ENCODE measurements at regions not wholly inside any gene's neighbourhood (a gene's known extent, or its start where the extent isn't known, plus 50 kb on each side); places are given as distances from the start of the nearest gene placed in this dataset.

DNA sequence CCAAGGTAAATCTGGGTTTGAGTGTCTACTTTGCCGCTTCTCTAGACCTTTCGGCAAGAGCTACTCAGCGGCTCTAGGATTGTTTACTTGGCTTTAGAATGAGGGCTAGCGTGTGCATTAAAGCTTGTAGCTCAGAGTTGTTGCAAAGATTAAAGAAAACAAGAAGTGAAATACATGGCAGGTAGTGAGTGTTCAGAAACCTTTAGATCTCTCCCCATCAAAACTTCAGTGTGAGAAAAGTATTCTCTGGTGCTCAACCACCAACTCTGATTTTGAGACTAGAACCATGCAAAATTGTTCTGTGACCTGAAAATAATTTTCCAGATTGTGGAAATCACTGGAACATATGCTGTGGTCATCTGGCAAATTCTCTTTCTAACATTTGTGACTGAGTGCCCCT lies 512.0 kb downstream of the CMPK2 start:
- TF ChIP-seq POLR2A (IDR thresholded peaks at IDR 0.05), result no peak
- TF ChIP-seq, protein P1, sequence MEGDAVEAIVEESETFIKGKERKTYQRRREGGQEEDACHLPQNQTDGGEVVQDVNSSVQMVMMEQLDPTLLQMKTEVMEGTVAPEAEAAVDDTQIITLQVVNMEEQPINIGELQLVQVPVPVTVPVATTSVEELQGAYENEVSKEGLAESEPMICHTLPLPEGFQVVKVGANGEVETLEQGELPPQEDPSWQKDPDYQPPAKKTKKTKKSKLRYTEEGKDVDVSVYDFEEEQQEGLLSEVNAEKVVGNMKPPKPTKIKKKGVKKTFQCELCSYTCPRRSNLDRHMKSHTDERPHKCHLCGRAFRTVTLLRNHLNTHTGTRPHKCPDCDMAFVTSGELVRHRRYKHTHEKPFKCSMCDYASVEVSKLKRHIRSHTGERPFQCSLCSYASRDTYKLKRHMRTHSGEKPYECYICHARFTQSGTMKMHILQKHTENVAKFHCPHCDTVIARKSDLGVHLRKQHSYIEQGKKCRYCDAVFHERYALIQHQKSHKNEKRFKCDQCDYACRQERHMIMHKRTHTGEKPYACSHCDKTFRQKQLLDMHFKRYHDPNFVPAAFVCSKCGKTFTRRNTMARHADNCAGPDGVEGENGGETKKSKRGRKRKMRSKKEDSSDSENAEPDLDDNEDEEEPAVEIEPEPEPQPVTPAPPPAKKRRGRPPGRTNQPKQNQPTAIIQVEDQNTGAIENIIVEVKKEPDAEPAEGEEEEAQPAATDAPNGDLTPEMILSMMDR (IDR thresholded peaks at IDR 0.05), result no peak
- no peak for TF ChIP-seq POLR2AphosphoS5 (IDR thresholded peaks at IDR 0.05)
- no peak for TF ChIP-seq EP300 (IDR thresholded peaks at IDR 0.05)
- Histone ChIP-seq H3K27me3 (no peaks in the 10 kb centered on the region), H3K4me3 (no peak overlapping the region), H3K9me3 (no peaks in the 10 kb centered on the region), H3K4me1 (no peaks in the 10 kb centered on the region), H3K36me3 (no peaks in the 10 kb centered on the region), H3K27ac (no peak overlapping the region)
- intact Hi-C loops (cut with DNase I; ENCODE audit: low total_unique reads), result loop anchor here (10.0 kb wide), 1 partner anchor 421 kb away; no protein-coding TSS in a partner anchor
- no peak for DNase-seq
- 75 to 93% (median 90%) methylated on average over 4 of the region's 4 CpGs for WGBS, 5 donors

DNA sequence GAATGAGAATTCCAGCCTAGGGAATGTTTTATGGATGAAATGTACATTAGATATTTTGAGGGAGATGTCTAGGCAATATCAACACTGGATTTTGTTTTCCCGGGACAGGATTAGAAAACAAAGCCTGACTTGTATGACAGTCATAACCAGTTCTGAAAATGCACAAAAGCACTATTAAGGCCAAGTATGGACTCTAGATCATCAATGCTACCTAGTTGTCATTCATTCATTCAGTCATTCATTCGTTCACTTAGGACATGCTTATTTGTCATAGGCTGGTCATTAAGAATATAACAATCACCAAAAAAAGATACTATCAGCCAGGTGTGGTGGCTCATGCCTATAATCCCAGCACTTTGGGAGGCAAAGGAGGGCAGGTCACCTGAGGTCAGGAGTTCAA lies 511.2 kb downstream of the CMPK2 start:
- H3K27ac ChIP-seq, result no peak overlapping the region
- intact Hi-C loops (cut with DNase I; ENCODE audit: low total_unique reads), result loop anchor here (10.0 kb wide), 1 partner anchor 420 kb away; no protein-coding TSS in a partner anchor
- no peaks in the 10 kb centered on the region for H3K27me3 ChIP-seq
- TF ChIP-seq, protein P1 (IDR thresholded peaks at IDR 0.05), result no peak
- no peak for TF ChIP-seq POLR2A (IDR thresholded peaks at IDR 0.05)
- no peak for TF ChIP-seq POLR2AphosphoS5 (IDR thresholded peaks at IDR 0.05)
- TF ChIP-seq EP300 (IDR thresholded peaks at IDR 0.05), result no peak
- no peaks in the 10 kb centered on the region for H3K36me3 ChIP-seq
- H3K4me3 ChIP-seq, result no peak overlapping the region
- no peaks in the 10 kb centered on the region for H3K4me1 ChIP-seq
- 85 to 93% (median 87%) methylated on average over 2 of the region's 2 CpGs for WGBS, 5 donors
- H3K9me3 ChIP-seq, result no peaks in the 10 kb centered on the region
- DNase-seq, result no peak

DNA sequence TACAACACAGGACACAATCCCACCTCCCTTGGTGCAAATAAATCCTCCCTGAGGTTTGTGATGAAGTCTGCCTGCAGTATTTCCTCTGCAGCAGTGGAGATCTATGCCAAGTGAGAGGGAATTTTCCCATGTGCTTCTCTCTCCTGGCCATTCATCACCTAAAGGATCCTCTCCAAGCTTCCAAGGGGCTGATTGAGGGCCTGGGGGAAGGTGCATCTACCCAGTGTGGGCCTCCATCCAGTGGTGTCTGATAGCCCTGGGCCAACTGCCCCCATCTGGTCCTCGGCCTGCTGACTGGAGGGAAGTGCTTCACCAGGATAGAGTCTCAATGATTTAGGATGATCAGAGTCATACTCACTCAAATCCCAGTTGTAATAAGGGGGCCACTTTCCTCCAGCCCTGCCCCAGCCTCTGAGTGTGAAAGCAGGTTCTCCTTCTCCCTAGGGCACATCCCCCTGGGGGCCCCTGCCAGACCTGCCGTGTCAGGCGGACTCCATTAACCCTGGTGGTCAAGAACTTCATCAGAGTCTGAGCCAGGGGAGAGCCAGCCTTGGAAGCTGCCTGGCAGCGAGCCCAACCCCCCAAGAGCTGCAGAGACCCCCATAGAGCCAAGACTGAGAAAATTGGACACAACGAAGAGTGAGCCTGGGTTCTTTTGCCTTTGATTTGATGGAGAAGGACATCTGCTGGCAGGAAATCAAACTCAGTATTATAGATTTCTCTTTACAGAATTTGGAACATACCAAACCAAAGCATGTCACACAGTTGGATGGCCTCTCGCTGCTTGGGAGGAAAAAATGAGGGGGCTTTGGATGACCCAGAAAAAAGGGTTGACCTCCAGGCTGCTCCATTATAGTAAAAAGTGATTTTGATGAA lies 509.6 kb downstream of the CMPK2 start:
- no peak overlapping the region for H3K4me3 ChIP-seq
- H3K9me3 ChIP-seq, result no peaks in the 10 kb centered on the region
- no peak for DNase-seq
- no peaks in the 10 kb centered on the region for H3K36me3 ChIP-seq
- 60 to 80% (median 72%) methylated on average over 6 of the region's 6 CpGs for WGBS, 5 donors
- TF ChIP-seq POLR2A (IDR thresholded peaks at IDR 0.05), result no peak
- no peak for TF ChIP-seq EP300 (IDR thresholded peaks at IDR 0.05)
- TF ChIP-seq POLR2AphosphoS5 (IDR thresholded peaks at IDR 0.05), result no peak
- TF ChIP-seq, protein P1 (IDR thresholded peaks at IDR 0.05), result no peak
- no peaks in the 10 kb centered on the region for H3K27me3 ChIP-seq
- no peak overlapping the region for H3K27ac ChIP-seq
- intact Hi-C loops (cut with DNase I; ENCODE audit: low total_unique reads), result loop anchor here (10.0 kb wide), 1 partner anchor 419 kb away; no protein-coding TSS in a partner anchor
- no peaks in the 10 kb centered on the region for H3K4me1 ChIP-seq

DNA sequence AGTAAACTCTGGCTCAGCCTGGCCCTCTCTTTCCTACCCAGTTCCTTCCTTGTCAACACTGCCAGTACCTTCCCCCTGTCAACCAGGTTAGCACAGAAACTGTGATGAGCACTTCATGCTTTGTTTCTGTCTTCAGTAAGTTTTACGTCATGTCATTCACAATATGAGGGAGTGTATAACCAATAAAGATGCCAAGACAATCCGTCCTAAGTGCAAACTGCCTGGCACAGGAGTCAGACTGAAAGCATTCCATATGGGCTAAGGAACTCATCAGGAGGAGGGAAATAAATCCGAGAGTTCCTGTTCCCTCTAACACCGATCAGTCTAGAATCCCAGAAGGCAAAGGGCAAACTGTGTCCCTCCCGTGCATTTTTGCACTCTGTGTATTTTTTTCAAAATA lies 507.2 kb downstream of the CMPK2 start:
- H3K4me1 ChIP-seq, result no peaks in the 10 kb centered on the region
- no peaks in the 10 kb centered on the region for H3K36me3 ChIP-seq
- DNase-seq, result no peak
- TF ChIP-seq, protein P1 (IDR thresholded peaks at IDR 0.05), result no peak
- TF ChIP-seq POLR2A (IDR thresholded peaks at IDR 0.05) (no peak), EP300 (IDR thresholded peaks at IDR 0.05) (no peak), POLR2AphosphoS5 (IDR thresholded peaks at IDR 0.05) (no peak)
- H3K27me3 ChIP-seq, result no peaks in the 10 kb centered on the region
- no peak overlapping the region for H3K27ac ChIP-seq
- 65 to 79% (median 75%) methylated on average over 5 of the region's 5 CpGs for WGBS, 5 donors
- no peaks in the 10 kb centered on the region for H3K9me3 ChIP-seq
- no peak overlapping the region for H3K4me3 ChIP-seq
- intact Hi-C loops (cut with DNase I; ENCODE audit: low total_unique reads), result loop anchor here (10.0 kb wide), 1 partner anchor 416 kb away; no protein-coding TSS in a partner anchor
